VCaP (cell line): ENCODE measurements at regions not wholly inside any gene's neighbourhood (a gene's known extent, or its start where the extent isn't known, plus 50 kb on each side); places are given as distances from the start of the nearest gene placed in this dataset.

Source experiments
- H3K27ac ChIP-seq: fragments of 450-650 bp; 2 replicates; pipeline ENCODE4 v1.5.1; 2017
- CTCF ChIP-seq: fragments of 450-650 bp; conservative IDR thresholded peaks from 2 replicates; pipeline ENCODE4 v1.5.1; 2017; ENCODE audit warnings: mild to moderate bottlenecking, moderate library complexity

GRCh38 chr3:106083854-106084253 lies 215.0 kb upstream of the CBLB start:
- TF ChIP-seq CTCF = no peak

GRCh38 chr3:106086038-106086437 lies 217.2 kb upstream of the CBLB start:
- no peak for TF ChIP-seq CTCF
- H3K27ac ChIP-seq = no peak overlapping the region

More at GRCh38 chr3:106083854-106084253, 215.0 kb upstream of the CBLB start:
- no peak overlapping the region for H3K27ac ChIP-seq

GRCh38 chr3:106086636-106087035 lies 217.8 kb upstream of the CBLB start:
- H3K27ac ChIP-seq = no peak overlapping the region
- no peak for TF ChIP-seq CTCF

GRCh38 chr3:106088304-106088703 lies 219.5 kb upstream of the CBLB start:
- H3K27ac ChIP-seq = no peak overlapping the region
- TF ChIP-seq CTCF = no peak

- no peak overlapping the region for H3K27ac ChIP-seq
- TF ChIP-seq CTCF = no peak
Measured at GRCh38 chr3:106088899-106089298, 220.1 kb upstream of the CBLB start.

- H3K27ac ChIP-seq = no peak overlapping the region
- no peak for TF ChIP-seq CTCF
Measured at GRCh38 chr3:106089806-106090205, 221.0 kb upstream of the CBLB start.

GRCh38 chr3:106092792-106093191 lies 224.0 kb upstream of the CBLB start:
- no peak overlapping the region for H3K27ac ChIP-seq
- TF ChIP-seq CTCF = no peak

- H3K27ac ChIP-seq = no peak overlapping the region
- TF ChIP-seq CTCF = no peak
Measured at GRCh38 chr3:106093616-106094015, 224.8 kb upstream of the CBLB start.
